ENCODE measurements at regions not wholly inside any gene's neighbourhood (a gene's known extent, or its start where the extent isn't known, plus 50 kb on each side); places are given as distances from the start of the nearest gene placed in this dataset.

- no peak for TF ChIP-seq CTCF (IDR thresholded peaks at IDR 0.05; ENCODE audit: low read depth, low read length, missing input control)
- no peak for TF ChIP-seq REST (IDR thresholded peaks at IDR 0.05)
Measured at GRCh38 chr4:22910200-22910599, 217.5 kb downstream of the GBA3 start.
